ENCODE measurements at regions not wholly inside any gene's neighbourhood (a gene's known extent, or its start where the extent isn't known, plus 50 kb on each side); places are given as distances from the start of the nearest gene placed in this dataset.
"Not testable (repeated sequence)": the region's sequence is repeated elsewhere in the genome, so short reads cannot be mapped to it uniquely, and the experiment has no call there.

GRCh38 chr1:214143006-214143992, 137.7 kb upstream of the SMYD2 start:
- DNase-seq (ENCODE audit: low spot score), result no peak

GRCh38 chr1:214144521-214144920, 136.4 kb upstream of the SMYD2 start:
- not testable (repeated sequence) for DNase-seq (ENCODE audit: low spot score)

- no peak for DNase-seq (ENCODE audit: low spot score)
These were observed 134.4 kb upstream of the SMYD2 start for GRCh38 chr1:214146523-214146922.

- peak; percentile 54 for DNase-seq (ENCODE audit: low spot score)
These were observed 126.2 kb upstream of the SMYD2 start for GRCh38 chr1:214154596-214155292.

- no peak for DNase-seq (ENCODE audit: low spot score)
These were observed 124.9 kb upstream of the SMYD2 start for GRCh38 chr1:214155987-214156625.

- no peak for DNase-seq (ENCODE audit: low spot score)
These were observed 116.8 kb upstream of the SMYD2 start for GRCh38 chr1:214164173-214164572.

- no peak for DNase-seq (ENCODE audit: low spot score)
These were observed 115.0 kb upstream of the SMYD2 start for GRCh38 chr1:214165850-214166374.

GRCh38 chr1:214174508-214175199, 106.3 kb upstream of the SMYD2 start:
- DNase-seq (ENCODE audit: low spot score), result no peak

GRCh38 chr1:214178102-214178501, 102.9 kb upstream of the SMYD2 start:
- no peak for DNase-seq (ENCODE audit: low spot score)

- DNase-seq (ENCODE audit: low spot score), result no peak
These were observed 96.0 kb upstream of the SMYD2 start for GRCh38 chr1:214184992-214185391.

GRCh38 chr1:214186103-214186824, 94.7 kb upstream of the SMYD2 start:
- no peak for DNase-seq (ENCODE audit: low spot score)

GRCh38 chr1:214187121-214187900, 93.6 kb upstream of the SMYD2 start:
- peak; percentile 67 for DNase-seq (ENCODE audit: low spot score)

- no peak for DNase-seq (ENCODE audit: low spot score)
These were observed 93.0 kb upstream of the SMYD2 start for GRCh38 chr1:214187933-214188332.

GRCh38 chr1:214188835-214189234, 92.1 kb upstream of the SMYD2 start:
- DNase-seq (ENCODE audit: low spot score), result no peak

GRCh38 chr1:214192825-214193643, 87.9 kb upstream of the SMYD2 start:
- DNase-seq (ENCODE audit: low spot score), result peak; percentile 62

- DNase-seq (ENCODE audit: low spot score), result no peak
These were observed 87.3 kb upstream of the SMYD2 start for GRCh38 chr1:214193691-214194090.

GRCh38 chr1:214198571-214198970, 82.4 kb upstream of the SMYD2 start:
- DNase-seq (ENCODE audit: low spot score), result no peak

GRCh38 chr1:214199585-214199984, 81.4 kb upstream of the SMYD2 start:
- no peak for DNase-seq (ENCODE audit: low spot score)

- no peak for DNase-seq (ENCODE audit: low spot score)
These were observed 78.0 kb upstream of the SMYD2 start for GRCh38 chr1:214202992-214203391.

Data from ecto neural progenitor cell (in vitro differentiated cells).